GM23338 (cell line): ENCODE measurements at regions not wholly inside any gene's neighbourhood (a gene's known extent, or its start where the extent isn't known, plus 50 kb on each side); places are given as distances from the start of the nearest gene placed in this dataset.

Source experiments
- ATAC-seq: fragments of 200-7000 bp; cut with Tn5 transposase; 3 replicates; pipeline ENCODE4 v1.9.1; 2020
- DNase-seq: peaks from one replicate; pipeline ENCODE4 v3.0.0-alpha.2; 2015; ENCODE audit warnings: low spot score
- H2AFZ ChIP-seq: fragments of 200-600 bp; sonication (generic); 2 replicates; pipeline ENCODE4 v1.8.0; 2016; ENCODE audit warnings: antibody characterized with exemption, mild to moderate bottlenecking, moderate library complexity
- H3F3A ChIP-seq: fragments of 200-600 bp; sonication (generic); replicated peaks from 2 replicates; pipeline ENCODE4 v1.8.0; 2017; ENCODE audit warnings: antibody characterized with exemption, mixed run types, low read depth
- H3K27ac ChIP-seq: fragments of 200-600 bp; sonication (generic); 2 replicates; pipeline ENCODE4 v1.6.1; 2016; ENCODE audit warnings: low read depth
- H3K27me3 ChIP-seq: fragments of 200-600 bp; sonication (generic); 2 replicates; pipeline ENCODE4 v1.8.0; 2016; ENCODE audit warnings: mild to moderate bottlenecking, mixed run types, moderate library complexity; ENCODE audit not compliant: insufficient read depth
- H3K36me3 ChIP-seq: fragments of 200-600 bp; sonication (generic); 2 replicates; pipeline ENCODE4 v1.8.0; 2016; ENCODE audit warnings: mild to moderate bottlenecking; ENCODE audit not compliant: insufficient read depth
- H3K4me1 ChIP-seq: fragments of 200-600 bp; sonication (generic); 2 replicates; pipeline ENCODE4 v1.8.0; 2016; ENCODE audit warnings: mild to moderate bottlenecking, moderate library complexity; ENCODE audit not compliant: insufficient read depth
- H3K4me2 ChIP-seq: fragments of 200-600 bp; sonication (generic); 2 replicates; pipeline ENCODE4 v1.7.1; 2017; ENCODE audit warnings: mixed run types
- H3K4me3 ChIP-seq: fragments of 200-600 bp; sonication (generic); 2 replicates; pipeline ENCODE4 v1.6.1; 2016; ENCODE audit warnings: mixed run types
- H3K79me2 ChIP-seq: fragments of 200-600 bp; sonication (generic); replicated peaks from 2 replicates; pipeline ENCODE4 v1.8.0; 2017; ENCODE audit warnings: mild to moderate bottlenecking; ENCODE audit not compliant: insufficient read depth
- H3K9me2 ChIP-seq: fragments of 200-600 bp; sonication (generic); 2 replicates; pipeline ENCODE4 v1.8.0; 2017; ENCODE audit not compliant: insufficient read depth
- H4K20me1 ChIP-seq: fragments of 200-600 bp; sonication (generic); replicated peaks from 2 replicates; pipeline ENCODE4 v1.8.0; 2017; ENCODE audit warnings: mild to moderate bottlenecking; ENCODE audit not compliant: insufficient read depth
- H3K27ac Mint-ChIP-seq: 2 replicates; pipeline ENCODE4 v1.8.0; 2020; ENCODE audit warnings: inconsistent platforms, mild to moderate bottlenecking, moderate library complexity, mixed read lengths
- H3K27me3 Mint-ChIP-seq: 3 replicates; pipeline ENCODE4 v1.8.0; 2022; ENCODE audit warnings: low read depth, mild to moderate bottlenecking, moderate library complexity, mixed read lengths, inconsistent platforms; ENCODE audit not compliant: insufficient read depth, poor library complexity
- H3K36me3 Mint-ChIP-seq: 3 replicates; pipeline ENCODE4 v1.8.0; 2021; ENCODE audit warnings: low read depth, mild to moderate bottlenecking, inconsistent platforms, moderate library complexity, mixed read lengths
- H3K4me1 Mint-ChIP-seq: 3 replicates; pipeline ENCODE4 v1.8.0; 2020; ENCODE audit warnings: mild to moderate bottlenecking, inconsistent platforms, mixed read lengths
- H3K4me3 Mint-ChIP-seq: 3 replicates; pipeline ENCODE4 v1.8.0; 2021; ENCODE audit warnings: moderate library complexity, mild to moderate bottlenecking, inconsistent platforms, mixed read lengths
- H3K9me3 Mint-ChIP-seq: 3 replicates; pipeline ENCODE4 v1.8.0; 2020; ENCODE audit warnings: moderate library complexity, mild to moderate bottlenecking, inconsistent platforms, mixed read lengths
- CREB1 ChIP-seq: fragments of 250-450 bp; sonication (Bioruptor Pico); IDR thresholded peaks from 2 replicates; pipeline ENCODE4 v1.5.0; 2020; ENCODE audit warnings: low read depth, mild to moderate bottlenecking, moderate library complexity
- EZH2 ChIP-seq: fragments of 200-600 bp; sonication (generic); IDR thresholded peaks from one replicate; pipeline ENCODE4 v1.8.0; 2017; ENCODE audit warnings: antibody characterized with exemption, mild to moderate bottlenecking, low read depth; ENCODE audit not compliant: unreplicated experiment
- EZH2phosphoT487 ChIP-seq: fragments of 200-600 bp; sonication (generic); IDR thresholded peaks from one replicate; pipeline ENCODE4 v1.8.1; 2018; ENCODE audit warnings: antibody characterized with exemption; ENCODE audit not compliant: unreplicated experiment
- JUNB ChIP-seq: IDR thresholded peaks from one replicate; pipeline ENCODE4 v1.6.1; 2016; ENCODE audit warnings: antibody characterized with exemption; ENCODE audit not compliant: unreplicated experiment
- NANOG ChIP-seq: IDR thresholded peaks from 2 replicates; pipeline ENCODE4 v1.6.1; 2016; ENCODE audit warnings: antibody characterized with exemption, borderline replicate concordance
- POLR2AphosphoS5 ChIP-seq: IDR thresholded peaks from 2 replicates; pipeline ENCODE4 v1.6.1; 2016; ENCODE audit warnings: antibody characterized with exemption, low read depth
- STAT1 ChIP-seq: IDR thresholded peaks from one replicate; pipeline ENCODE4 v1.6.1; 2016; ENCODE audit warnings: antibody characterized with exemption; ENCODE audit not compliant: unreplicated experiment
- ZNF114 ChIP-seq: fragments of 250-450 bp; sonication (Bioruptor Pico); IDR thresholded peaks from 2 replicates; pipeline ENCODE4 v1.5.0; 2020; ENCODE audit warnings: mild to moderate bottlenecking, moderate library complexity
- ZNF331 ChIP-seq: fragments of 250-450 bp; sonication (Bioruptor Pico); IDR thresholded peaks from 2 replicates; pipeline ENCODE4 v1.5.0; 2020; ENCODE audit warnings: low read depth, mild to moderate bottlenecking, moderate library complexity
- TF ChIP-seq, protein P1 (sequence below), 2 experiments: fragments of 200-600 bp in 1 of 2; sonication (generic) in 1 of 2; conservative IDR thresholded peaks; 2 replicates each; pipeline versions ENCODE4 v1.5.1 to v1.6.1; 2016 to 2017; ENCODE audit warnings: antibody characterized with exemption in 2 of 2, low read depth in 2 of 2, mild to moderate bottlenecking in 2 of 2, moderate library complexity in 1 of 2
- TF ChIP-seq, protein P2 (sequence below): fragments of 250-450 bp; sonication (Bioruptor Pico); IDR thresholded peaks from 2 replicates; pipeline ENCODE4 v1.5.0; 2020; ENCODE audit warnings: mild to moderate bottlenecking, moderate library complexity
- TF ChIP-seq, protein P3 (sequence below): IDR thresholded peaks from one replicate; pipeline ENCODE4 v1.6.1; 2018; ENCODE audit warnings: antibody characterized with exemption; ENCODE audit not compliant: unreplicated experiment
- TF ChIP-seq, protein P4 (sequence below): IDR thresholded peaks from 2 replicates; pipeline ENCODE4 v1.6.1; 2016; ENCODE audit warnings: antibody characterized with exemption

DNA sequence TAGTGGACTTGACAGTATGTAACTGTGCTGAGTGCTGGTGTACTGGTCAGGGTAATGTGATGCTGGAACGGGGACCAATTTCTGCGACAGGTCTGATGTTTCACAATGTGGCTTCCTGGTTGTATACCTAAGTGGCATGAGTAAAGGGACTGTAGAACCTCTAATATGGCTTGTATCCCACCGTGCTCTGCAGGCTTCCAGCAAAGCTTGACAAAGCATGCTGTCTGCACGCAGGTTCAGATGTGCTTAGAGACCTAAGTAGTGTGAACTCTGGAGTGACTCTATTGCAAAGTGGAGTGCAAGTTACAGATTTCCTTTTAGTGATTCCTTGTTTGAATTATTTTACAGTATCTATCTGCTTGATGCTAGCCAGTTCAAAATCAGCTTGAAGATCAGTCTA lies 415.8 kb upstream of the NOVA1 start:
- Mint-ChIP-seq H3K4me1 (no peaks in the 10 kb centered on the region), H3K36me3 (no peaks in the 10 kb centered on the region)
- no peak overlapping the region for H3K4me2 ChIP-seq

More for the DNA sequence above, 415.8 kb upstream of the NOVA1 start:
- H2AFZ ChIP-seq, result no peak overlapping the region
- H3F3A ChIP-seq, result no peaks in the 10 kb centered on the region
- H3K27me3 Mint-ChIP-seq, result peaks cover 2% of the 10 kb centered on the region
- DNase-seq (no peak), ATAC-seq (no peak)
- H3K4me3 Mint-ChIP-seq, result no peak overlapping the region
- no peak overlapping the region for H3K4me3 ChIP-seq
- H3K36me3 ChIP-seq, result no peaks in the 10 kb centered on the region
- H3K27ac Mint-ChIP-seq, result no peak overlapping the region
- no peak overlapping the region for H3K27ac ChIP-seq
- H3K79me2 ChIP-seq, result no peaks in the 10 kb centered on the region
- no peaks in the 10 kb centered on the region for H4K20me1 ChIP-seq
- H3K9me2 ChIP-seq, result no peaks in the 10 kb centered on the region; the same call in 1 of the 2 replicates
- TF ChIP-seq POLR2AphosphoS5 (no peak), STAT1 (no peak), EZH2 (no peak), NANOG (no peak), ZNF331 (CRISPR knock-in tag) (no peak), JUNB (no peak), EZH2phosphoT487 (no peak), CREB1 (CRISPR knock-in tag) (no peak), ZNF114 (no peak)
- TF ChIP-seq, protein P1, sequence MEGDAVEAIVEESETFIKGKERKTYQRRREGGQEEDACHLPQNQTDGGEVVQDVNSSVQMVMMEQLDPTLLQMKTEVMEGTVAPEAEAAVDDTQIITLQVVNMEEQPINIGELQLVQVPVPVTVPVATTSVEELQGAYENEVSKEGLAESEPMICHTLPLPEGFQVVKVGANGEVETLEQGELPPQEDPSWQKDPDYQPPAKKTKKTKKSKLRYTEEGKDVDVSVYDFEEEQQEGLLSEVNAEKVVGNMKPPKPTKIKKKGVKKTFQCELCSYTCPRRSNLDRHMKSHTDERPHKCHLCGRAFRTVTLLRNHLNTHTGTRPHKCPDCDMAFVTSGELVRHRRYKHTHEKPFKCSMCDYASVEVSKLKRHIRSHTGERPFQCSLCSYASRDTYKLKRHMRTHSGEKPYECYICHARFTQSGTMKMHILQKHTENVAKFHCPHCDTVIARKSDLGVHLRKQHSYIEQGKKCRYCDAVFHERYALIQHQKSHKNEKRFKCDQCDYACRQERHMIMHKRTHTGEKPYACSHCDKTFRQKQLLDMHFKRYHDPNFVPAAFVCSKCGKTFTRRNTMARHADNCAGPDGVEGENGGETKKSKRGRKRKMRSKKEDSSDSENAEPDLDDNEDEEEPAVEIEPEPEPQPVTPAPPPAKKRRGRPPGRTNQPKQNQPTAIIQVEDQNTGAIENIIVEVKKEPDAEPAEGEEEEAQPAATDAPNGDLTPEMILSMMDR (conservative IDR thresholded peaks at IDR 0.05; ENCODE audit: low read depth in 2 of 2), result no peak
- TF ChIP-seq, protein P2, sequence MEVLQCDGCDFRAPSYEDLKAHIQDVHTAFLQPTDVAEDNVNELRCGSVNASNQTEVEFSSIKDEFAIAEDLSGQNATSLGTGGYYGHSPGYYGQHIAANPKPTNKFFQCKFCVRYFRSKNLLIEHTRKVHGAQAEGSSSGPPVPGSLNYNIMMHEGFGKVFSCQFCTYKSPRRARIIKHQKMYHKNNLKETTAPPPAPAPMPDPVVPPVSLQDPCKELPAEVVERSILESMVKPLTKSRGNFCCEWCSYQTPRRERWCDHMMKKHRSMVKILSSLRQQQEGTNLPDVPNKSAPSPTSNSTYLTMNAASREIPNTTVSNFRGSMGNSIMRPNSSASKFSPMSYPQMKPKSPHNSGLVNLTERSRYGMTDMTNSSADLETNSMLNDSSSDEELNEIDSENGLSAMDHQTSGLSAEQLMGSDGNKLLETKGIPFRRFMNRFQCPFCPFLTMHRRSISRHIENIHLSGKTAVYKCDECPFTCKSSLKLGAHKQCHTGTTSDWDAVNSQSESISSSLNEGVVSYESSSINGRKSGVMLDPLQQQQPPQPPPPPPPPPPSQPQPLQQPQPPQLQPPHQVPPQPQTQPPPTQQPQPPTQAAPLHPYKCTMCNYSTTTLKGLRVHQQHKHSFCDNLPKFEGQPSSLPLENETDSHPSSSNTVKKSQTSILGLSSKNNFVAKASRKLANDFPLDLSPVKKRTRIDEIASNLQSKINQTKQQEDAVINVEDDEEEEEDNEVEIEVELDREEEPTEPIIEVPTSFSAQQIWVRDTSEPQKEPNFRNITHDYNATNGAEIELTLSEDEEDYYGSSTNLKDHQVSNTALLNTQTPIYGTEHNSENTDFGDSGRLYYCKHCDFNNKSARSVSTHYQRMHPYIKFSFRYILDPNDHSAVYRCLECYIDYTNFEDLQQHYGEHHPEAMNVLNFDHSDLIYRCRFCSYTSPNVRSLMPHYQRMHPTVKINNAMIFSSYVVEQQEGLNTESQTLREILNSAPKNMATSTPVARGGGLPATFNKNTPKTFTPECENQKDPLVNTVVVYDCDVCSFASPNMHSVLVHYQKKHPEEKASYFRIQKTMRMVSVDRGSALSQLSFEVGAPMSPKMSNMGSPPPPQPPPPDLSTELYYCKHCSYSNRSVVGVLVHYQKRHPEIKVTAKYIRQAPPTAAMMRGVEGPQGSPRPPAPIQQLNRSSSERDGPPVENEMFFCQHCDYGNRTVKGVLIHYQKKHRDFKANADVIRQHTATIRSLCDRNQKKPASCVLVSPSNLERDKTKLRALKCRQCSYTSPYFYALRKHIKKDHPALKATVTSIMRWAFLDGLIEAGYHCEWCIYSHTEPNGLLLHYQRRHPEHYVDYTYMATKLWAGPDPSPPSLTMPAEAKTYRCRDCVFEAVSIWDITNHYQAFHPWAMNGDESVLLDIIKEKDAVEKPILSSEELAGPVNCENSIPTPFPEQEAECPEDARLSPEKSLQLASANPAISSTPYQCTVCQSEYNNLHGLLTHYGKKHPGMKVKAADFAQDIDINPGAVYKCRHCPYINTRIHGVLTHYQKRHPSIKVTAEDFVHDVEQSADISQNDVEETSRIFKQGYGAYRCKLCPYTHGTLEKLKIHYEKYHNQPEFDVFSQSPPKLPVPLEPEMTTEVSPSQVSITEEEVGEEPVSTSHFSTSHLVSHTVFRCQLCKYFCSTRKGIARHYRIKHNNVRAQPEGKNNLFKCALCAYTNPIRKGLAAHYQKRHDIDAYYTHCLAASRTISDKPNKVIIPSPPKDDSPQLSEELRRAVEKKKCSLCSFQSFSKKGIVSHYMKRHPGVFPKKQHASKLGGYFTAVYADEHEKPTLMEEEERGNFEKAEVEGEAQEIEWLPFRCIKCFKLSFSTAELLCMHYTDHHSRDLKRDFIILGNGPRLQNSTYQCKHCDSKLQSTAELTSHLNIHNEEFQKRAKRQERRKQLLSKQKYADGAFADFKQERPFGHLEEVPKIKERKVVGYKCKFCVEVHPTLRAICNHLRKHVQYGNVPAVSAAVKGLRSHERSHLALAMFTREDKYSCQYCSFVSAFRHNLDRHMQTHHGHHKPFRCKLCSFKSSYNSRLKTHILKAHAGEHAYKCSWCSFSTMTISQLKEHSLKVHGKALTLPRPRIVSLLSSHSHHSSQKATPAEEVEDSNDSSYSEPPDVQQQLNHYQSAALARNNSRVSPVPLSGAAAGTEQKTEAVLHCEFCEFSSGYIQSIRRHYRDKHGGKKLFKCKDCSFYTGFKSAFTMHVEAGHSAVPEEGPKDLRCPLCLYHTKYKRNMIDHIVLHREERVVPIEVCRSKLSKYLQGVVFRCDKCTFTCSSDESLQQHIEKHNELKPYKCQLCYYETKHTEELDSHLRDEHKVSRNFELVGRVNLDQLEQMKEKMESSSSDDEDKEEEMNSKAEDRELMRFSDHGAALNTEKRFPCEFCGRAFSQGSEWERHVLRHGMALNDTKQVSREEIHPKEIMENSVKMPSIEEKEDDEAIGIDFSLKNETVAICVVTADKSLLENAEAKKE (CRISPR knock-in tag), result no peak
- TF ChIP-seq, protein P3, sequence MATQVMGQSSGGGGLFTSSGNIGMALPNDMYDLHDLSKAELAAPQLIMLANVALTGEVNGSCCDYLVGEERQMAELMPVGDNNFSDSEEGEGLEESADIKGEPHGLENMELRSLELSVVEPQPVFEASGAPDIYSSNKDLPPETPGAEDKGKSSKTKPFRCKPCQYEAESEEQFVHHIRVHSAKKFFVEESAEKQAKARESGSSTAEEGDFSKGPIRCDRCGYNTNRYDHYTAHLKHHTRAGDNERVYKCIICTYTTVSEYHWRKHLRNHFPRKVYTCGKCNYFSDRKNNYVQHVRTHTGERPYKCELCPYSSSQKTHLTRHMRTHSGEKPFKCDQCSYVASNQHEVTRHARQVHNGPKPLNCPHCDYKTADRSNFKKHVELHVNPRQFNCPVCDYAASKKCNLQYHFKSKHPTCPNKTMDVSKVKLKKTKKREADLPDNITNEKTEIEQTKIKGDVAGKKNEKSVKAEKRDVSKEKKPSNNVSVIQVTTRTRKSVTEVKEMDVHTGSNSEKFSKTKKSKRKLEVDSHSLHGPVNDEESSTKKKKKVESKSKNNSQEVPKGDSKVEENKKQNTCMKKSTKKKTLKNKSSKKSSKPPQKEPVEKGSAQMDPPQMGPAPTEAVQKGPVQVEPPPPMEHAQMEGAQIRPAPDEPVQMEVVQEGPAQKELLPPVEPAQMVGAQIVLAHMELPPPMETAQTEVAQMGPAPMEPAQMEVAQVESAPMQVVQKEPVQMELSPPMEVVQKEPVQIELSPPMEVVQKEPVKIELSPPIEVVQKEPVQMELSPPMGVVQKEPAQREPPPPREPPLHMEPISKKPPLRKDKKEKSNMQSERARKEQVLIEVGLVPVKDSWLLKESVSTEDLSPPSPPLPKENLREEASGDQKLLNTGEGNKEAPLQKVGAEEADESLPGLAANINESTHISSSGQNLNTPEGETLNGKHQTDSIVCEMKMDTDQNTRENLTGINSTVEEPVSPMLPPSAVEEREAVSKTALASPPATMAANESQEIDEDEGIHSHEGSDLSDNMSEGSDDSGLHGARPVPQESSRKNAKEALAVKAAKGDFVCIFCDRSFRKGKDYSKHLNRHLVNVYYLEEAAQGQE, result no peak
- TF ChIP-seq, protein P4, sequence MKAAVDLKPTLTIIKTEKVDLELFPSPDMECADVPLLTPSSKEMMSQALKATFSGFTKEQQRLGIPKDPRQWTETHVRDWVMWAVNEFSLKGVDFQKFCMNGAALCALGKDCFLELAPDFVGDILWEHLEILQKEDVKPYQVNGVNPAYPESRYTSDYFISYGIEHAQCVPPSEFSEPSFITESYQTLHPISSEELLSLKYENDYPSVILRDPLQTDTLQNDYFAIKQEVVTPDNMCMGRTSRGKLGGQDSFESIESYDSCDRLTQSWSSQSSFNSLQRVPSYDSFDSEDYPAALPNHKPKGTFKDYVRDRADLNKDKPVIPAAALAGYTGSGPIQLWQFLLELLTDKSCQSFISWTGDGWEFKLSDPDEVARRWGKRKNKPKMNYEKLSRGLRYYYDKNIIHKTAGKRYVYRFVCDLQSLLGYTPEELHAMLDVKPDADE, result no peak
- no peaks in the 10 kb centered on the region for H3K9me3 Mint-ChIP-seq
- no peaks in the 10 kb centered on the region for H3K27me3 ChIP-seq
- H3K4me1 ChIP-seq, result no peaks in the 10 kb centered on the region
